ENCODE measurements at regions not wholly inside any gene's neighbourhood (a gene's known extent, or its start where the extent isn't known, plus 50 kb on each side); places are given as distances from the start of the nearest gene placed in this dataset.

- TF ChIP-seq CTCF (IDR thresholded peaks at IDR 0.05) (no peak), POLR2A (IDR thresholded peaks at IDR 0.05) (no peak)
Observed at GRCh38 chr11:134670961-134671370, 258.9 kb upstream of the B3GAT1 start.

GRCh38 chr11:134670247-134670782 lies 258.3 kb upstream of the B3GAT1 start:
- ATAC-seq, result no peak

More at GRCh38 chr11:134670961-134671370, 258.9 kb upstream of the B3GAT1 start:
- no peak for ATAC-seq
- WGBS (ENCODE audit: insufficient coverage, low coverage, low lambda C conversion rate, missing lambda C conversion rate), result 27% methylated on average over 5 of the region's 8 CpGs
- Histone ChIP-seq H3K4me3 (no peak overlapping the region), H3K9me3 (no peaks in the 10 kb centered on the region), H3K36me3 (no peaks in the 10 kb centered on the region), H3K27ac (no peak overlapping the region), H3K27me3 (no peaks in the 10 kb centered on the region), H3K4me1 (no peaks in the 10 kb centered on the region)
- intact Hi-C loops (cut with DNase I), result no loop called here
- no peak for DNase-seq

GRCh38 chr11:134669796-134670195 lies 257.8 kb upstream of the B3GAT1 start:
- intact Hi-C loops (cut with DNase I), result no loop called here
- Histone ChIP-seq H3K4me3 (no peak overlapping the region), H3K9me3 (no peaks in the 10 kb centered on the region), H3K4me1 (no peaks in the 10 kb centered on the region), H3K27me3 (no peaks in the 10 kb centered on the region), H3K36me3 (no peaks in the 10 kb centered on the region), H3K27ac (no peak overlapping the region)
- no peak for DNase-seq
- WGBS (ENCODE audit: insufficient coverage, low coverage, low lambda C conversion rate, missing lambda C conversion rate), result 60% methylated on average over 2 of the region's 5 CpGs
- no peak for ATAC-seq
- TF ChIP-seq POLR2A (IDR thresholded peaks at IDR 0.05), result no peak
- no peak for TF ChIP-seq CTCF (IDR thresholded peaks at IDR 0.05)

More at GRCh38 chr11:134670247-134670782, 258.3 kb upstream of the B3GAT1 start:
- Histone ChIP-seq H3K27me3 (no peaks in the 10 kb centered on the region), H3K27ac (no peak overlapping the region), H3K4me3 (no peak overlapping the region), H3K4me1 (no peaks in the 10 kb centered on the region), H3K36me3 (no peaks in the 10 kb centered on the region), H3K9me3 (no peaks in the 10 kb centered on the region)
- TF ChIP-seq POLR2A (IDR thresholded peaks at IDR 0.05), result no peak
- no peak for TF ChIP-seq CTCF (IDR thresholded peaks at IDR 0.05)
- intact Hi-C loops (cut with DNase I), result no loop called here
- DNase-seq, result no peak
- WGBS (ENCODE audit: insufficient coverage, low coverage, low lambda C conversion rate, missing lambda C conversion rate), result 52% methylated on average over 5 of the region's 6 CpGs

- Histone ChIP-seq H3K27ac (no peak overlapping the region), H3K27me3 (no peaks in the 10 kb centered on the region), H3K36me3 (no peaks in the 10 kb centered on the region), H3K4me3 (no peak overlapping the region), H3K9me3 (no peaks in the 10 kb centered on the region), H3K4me1 (no peaks in the 10 kb centered on the region)
- DNase-seq (no peak), ATAC-seq (no peak)
- intact Hi-C loops (cut with DNase I), result no loop called here
- WGBS (ENCODE audit: insufficient coverage, low coverage, low lambda C conversion rate, missing lambda C conversion rate), result no CpG with 5 or more reads among the region's 3 CpGs
- TF ChIP-seq POLR2A (IDR thresholded peaks at IDR 0.05) (no peak), CTCF (IDR thresholded peaks at IDR 0.05) (no peak)
Observed at GRCh38 chr11:134668796-134669195, 256.8 kb upstream of the B3GAT1 start.

GRCh38 chr11:134668076-134668475 lies 256.0 kb upstream of the B3GAT1 start:
- Histone ChIP-seq H3K27me3 (no peaks in the 10 kb centered on the region), H3K36me3 (no peaks in the 10 kb centered on the region), H3K4me1 (no peaks in the 10 kb centered on the region), H3K4me3 (no peak overlapping the region), H3K9me3 (no peaks in the 10 kb centered on the region), H3K27ac (no peak overlapping the region)
- DNase-seq (no peak), ATAC-seq (no peak)
- WGBS (ENCODE audit: insufficient coverage, low coverage, low lambda C conversion rate, missing lambda C conversion rate), result 74% methylated on average over 7 of the region's 15 CpGs
- TF ChIP-seq POLR2A (IDR thresholded peaks at IDR 0.05) (no peak), CTCF (IDR thresholded peaks at IDR 0.05) (no peak)
- intact Hi-C loops (cut with DNase I), result no loop called here

Measured in right lobe of liver (tissue), 6 donors.